SU-DHL-6 (cell line): ENCODE measurements at regions not wholly inside any gene's neighbourhood (a gene's known extent, or its start where the extent isn't known, plus 50 kb on each side); places are given as distances from the start of the nearest gene placed in this dataset.

Experiments
- H2AFZ ChIP-seq: fragments of 200-600 bp; sonication (generic); 2 replicates; pipeline ENCODE4 v1.6.1; 2014; ENCODE audit warnings: low read depth, mild to moderate bottlenecking, moderate library complexity, mixed read lengths, antibody characterized with exemption, low read length; ENCODE audit not compliant: severe bottlenecking
- H3F3A ChIP-seq: fragments of 200-600 bp; shearing (Covaris generic); 2 replicates; pipeline ENCODE4 v1.6.0; 2016; ENCODE audit warnings: antibody characterized with exemption, mild to moderate bottlenecking; ENCODE audit not compliant: insufficient read depth
- H3K27ac ChIP-seq: fragments of 200-600 bp; sonication (generic); 2 replicates; pipeline ENCODE4 v1.5.1; 2016; ENCODE audit warnings: low read depth, mild to moderate bottlenecking, low read length, moderate library complexity, mixed read lengths
- H3K27me3 ChIP-seq: fragments of 200-600 bp; sonication (generic), shearing (Covaris generic); 2 replicates; pipeline ENCODE4 v1.6.0; 2014; ENCODE audit warnings: mild to moderate bottlenecking, low read length
- H3K36me3 ChIP-seq: fragments of 200-600 bp; sonication (generic); 2 replicates; pipeline ENCODE4 v1.6.1; 2014; ENCODE audit warnings: mild to moderate bottlenecking, low read length, mixed read lengths
- H3K4me2 ChIP-seq: fragments of 300-600, 200-600 bp; shearing (Covaris generic), sonication (generic); 2 replicates; pipeline ENCODE4 v1.6.0; 2014; ENCODE audit warnings: low read length, low read depth, mild to moderate bottlenecking; ENCODE audit not compliant: poor library complexity, severe bottlenecking
- H3K4me3 ChIP-seq: fragments of 200-600 bp; sonication (generic); 2 replicates; pipeline ENCODE4 v1.5.1; 2014; ENCODE audit warnings: antibody characterized with exemption, low read length, mild to moderate bottlenecking, mixed read lengths; ENCODE audit not compliant: insufficient read depth, poor library complexity, severe bottlenecking
- H3K79me2 ChIP-seq: fragments of 200-600 bp; sonication (generic); 2 replicates; pipeline ENCODE4 v1.6.1; 2014; ENCODE audit warnings: mild to moderate bottlenecking, low read length, moderate library complexity; ENCODE audit not compliant: insufficient read depth
- H3K9ac ChIP-seq: fragments of 200-600 bp; sonication (generic); 2 replicates; pipeline ENCODE4 v1.7.0; 2014; ENCODE audit warnings: mild to moderate bottlenecking, low read length
- H3K9me2 ChIP-seq: fragments of 200-600 bp; sonication (generic); replicated peaks from 2 replicates; pipeline ENCODE4 v1.6.1; 2014; ENCODE audit warnings: low read length; ENCODE audit not compliant: insufficient read depth
- H3K9me3 ChIP-seq: fragments of 200-600 bp; sonication (generic); 2 replicates; pipeline ENCODE4 v1.6.1; 2014; ENCODE audit warnings: low read length, mixed read lengths; ENCODE audit not compliant: insufficient read depth
- H4K20me1 ChIP-seq: fragments of 200-600 bp; sonication (generic); 2 replicates; pipeline ENCODE4 v1.6.1; 2014; ENCODE audit warnings: low read depth, mild to moderate bottlenecking, antibody characterized with exemption, low read length, moderate library complexity, mixed read lengths
- EZH2phosphoT487 ChIP-seq: fragments of 200-600 bp; sonication (generic), shearing (Covaris generic); conservative IDR thresholded peaks from 2 replicates; pipeline ENCODE4 v1.6.1; 2018; ENCODE audit warnings: mild to moderate bottlenecking, antibody characterized with exemption, low read length, moderate library complexity, mixed read lengths
- TF ChIP-seq, protein P1 (sequence below): fragments of 200-600 bp; sonication (generic); IDR thresholded peaks from one replicate; pipeline ENCODE4 v1.5.1; 2017; ENCODE audit warnings: antibody characterized with exemption, mild to moderate bottlenecking, low read length, moderate library complexity; ENCODE audit not compliant: insufficient read depth, poor library complexity, severe bottlenecking

- no peaks in the 10 kb centered on the region for H3K9me2 ChIP-seq
- no peak overlapping the region for H3K4me3 ChIP-seq
- no peaks in the 10 kb centered on the region for H3F3A ChIP-seq
- no peak overlapping the region for H2AFZ ChIP-seq
- no peaks in the 10 kb centered on the region for H3K27me3 ChIP-seq
- H4K20me1 ChIP-seq = no peaks in the 10 kb centered on the region
- H3K9ac ChIP-seq = no peak overlapping the region
- H3K27ac ChIP-seq = no peak overlapping the region
- no peaks in the 10 kb centered on the region for H3K9me3 ChIP-seq
- TF ChIP-seq, protein P1, sequence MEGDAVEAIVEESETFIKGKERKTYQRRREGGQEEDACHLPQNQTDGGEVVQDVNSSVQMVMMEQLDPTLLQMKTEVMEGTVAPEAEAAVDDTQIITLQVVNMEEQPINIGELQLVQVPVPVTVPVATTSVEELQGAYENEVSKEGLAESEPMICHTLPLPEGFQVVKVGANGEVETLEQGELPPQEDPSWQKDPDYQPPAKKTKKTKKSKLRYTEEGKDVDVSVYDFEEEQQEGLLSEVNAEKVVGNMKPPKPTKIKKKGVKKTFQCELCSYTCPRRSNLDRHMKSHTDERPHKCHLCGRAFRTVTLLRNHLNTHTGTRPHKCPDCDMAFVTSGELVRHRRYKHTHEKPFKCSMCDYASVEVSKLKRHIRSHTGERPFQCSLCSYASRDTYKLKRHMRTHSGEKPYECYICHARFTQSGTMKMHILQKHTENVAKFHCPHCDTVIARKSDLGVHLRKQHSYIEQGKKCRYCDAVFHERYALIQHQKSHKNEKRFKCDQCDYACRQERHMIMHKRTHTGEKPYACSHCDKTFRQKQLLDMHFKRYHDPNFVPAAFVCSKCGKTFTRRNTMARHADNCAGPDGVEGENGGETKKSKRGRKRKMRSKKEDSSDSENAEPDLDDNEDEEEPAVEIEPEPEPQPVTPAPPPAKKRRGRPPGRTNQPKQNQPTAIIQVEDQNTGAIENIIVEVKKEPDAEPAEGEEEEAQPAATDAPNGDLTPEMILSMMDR = no peak
- TF ChIP-seq EZH2phosphoT487 = no peak
- H3K79me2 ChIP-seq = no peaks in the 10 kb centered on the region
- no peaks in the 10 kb centered on the region for H3K36me3 ChIP-seq
- H3K4me2 ChIP-seq = no peak overlapping the region
Measured at GRCh38 chr11:15810082-15810481, 546.3 kb downstream of the SOX6 start.

GRCh38 chr11:15810525-15810924, 545.8 kb downstream of the SOX6 start:
- no peak overlapping the region for H3K4me2 ChIP-seq
- no peaks in the 10 kb centered on the region for H3K36me3 ChIP-seq
- H3K9me2 ChIP-seq = no peaks in the 10 kb centered on the region
- H3K9ac ChIP-seq = no peak overlapping the region
- no peak overlapping the region for H3K27ac ChIP-seq
- no peaks in the 10 kb centered on the region for H4K20me1 ChIP-seq
- no peaks in the 10 kb centered on the region for H3K27me3 ChIP-seq
- no peaks in the 10 kb centered on the region for H3K9me3 ChIP-seq
- H3F3A ChIP-seq = no peaks in the 10 kb centered on the region
- H3K79me2 ChIP-seq = no peaks in the 10 kb centered on the region
- H2AFZ ChIP-seq = no peak overlapping the region
- H3K4me3 ChIP-seq = no peak overlapping the region
- TF ChIP-seq EZH2phosphoT487 = no peak
- TF ChIP-seq, protein P1 = no peak

DNA sequence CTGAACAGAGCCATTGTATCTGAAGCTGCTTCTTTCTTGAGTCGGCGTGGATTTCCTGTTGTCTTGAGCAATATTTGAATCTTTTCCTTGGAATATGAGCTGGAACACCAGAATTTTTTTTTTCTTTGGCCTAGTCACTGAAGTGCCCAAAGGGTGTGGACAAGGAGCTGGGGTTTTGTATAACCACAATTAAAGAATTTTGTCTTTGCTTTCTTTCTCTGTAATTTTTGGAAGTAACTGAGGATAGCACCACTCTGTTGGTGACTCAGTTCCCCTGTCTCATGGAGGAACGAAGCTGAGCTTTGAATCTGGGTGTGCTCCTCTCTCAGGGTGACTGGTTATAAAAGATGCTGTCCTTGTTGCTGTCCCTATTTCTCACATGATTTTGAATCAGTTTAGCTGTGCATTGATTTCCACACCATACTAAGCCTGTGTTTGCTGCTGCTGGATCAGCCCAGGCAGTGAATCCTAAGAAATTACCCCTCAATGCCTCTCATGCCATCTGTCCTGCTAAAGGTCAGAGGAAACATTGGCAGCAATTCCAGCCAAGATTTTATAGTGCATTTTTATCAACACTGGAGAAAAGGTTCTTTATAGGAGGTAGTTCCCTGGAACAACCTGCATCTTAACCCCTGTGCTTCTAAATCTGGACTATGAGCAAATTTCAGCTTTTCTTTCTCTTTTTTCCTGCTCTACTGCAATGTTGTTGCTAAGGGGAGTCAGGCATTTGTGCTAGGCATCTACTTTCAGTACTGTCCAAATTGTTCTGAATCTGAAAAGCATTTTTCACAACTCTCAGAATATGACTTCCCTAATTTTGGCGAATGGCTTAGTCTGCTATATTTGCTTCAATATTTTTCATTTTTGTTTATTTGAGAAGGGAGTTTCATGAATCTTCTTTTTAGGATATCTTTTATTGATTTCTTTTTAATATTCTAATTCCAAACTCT, 540.8 kb downstream of the SOX6 start:
- Histone ChIP-seq H2AFZ (no peak overlapping the region), H3K4me2 (no peak overlapping the region), H3K4me3 (no peak overlapping the region)

More for the DNA sequence above, 540.8 kb downstream of the SOX6 start:
- no peaks in the 10 kb centered on the region for H3K27me3 ChIP-seq
- no peaks in the 10 kb centered on the region for H3K9me2 ChIP-seq
- no peaks in the 10 kb centered on the region for H3K79me2 ChIP-seq
- H4K20me1 ChIP-seq = no peaks in the 10 kb centered on the region
- no peaks in the 10 kb centered on the region for H3K36me3 ChIP-seq
- H3K9ac ChIP-seq = no peak overlapping the region
- H3F3A ChIP-seq = no peaks in the 10 kb centered on the region
- no peak for TF ChIP-seq EZH2phosphoT487
- TF ChIP-seq, protein P1 = no peak
- H3K9me3 ChIP-seq = no peaks in the 10 kb centered on the region
- no peak overlapping the region for H3K27ac ChIP-seq
